Thyroid gland (tissue), 4 donors: ENCODE measurements at regions not wholly inside any gene's neighbourhood (a gene's known extent, or its start where the extent isn't known, plus 50 kb on each side); places are given as distances from the start of the nearest gene placed in this dataset.

ENCODE experiments used
- DNase-seq, 2 donors: peaks; one replicate each; pipeline ENCODE4 v3.0.0-alpha.2; 2019
- H3K27ac ChIP-seq, 3 donors: fragments of 200-600 bp; sonication (generic); 1 replicate in 2 of 3; 2 replicates in 1 of 3; pipeline ENCODE4 v1.5.1; 2016 to 2019; ENCODE audit warnings: mild to moderate bottlenecking in 1 of 3, moderate library complexity in 1 of 3
- H3K27me3 ChIP-seq: fragments of 200-600 bp; sonication (generic); one replicate; pipeline ENCODE4 v1.5.1; 2019
- H3K36me3 ChIP-seq, 2 donors: fragments of 200-600 bp; sonication (generic); one replicate each; pipeline ENCODE4 v1.5.1; 2016 to 2019
- H3K4me1 ChIP-seq, 2 donors: fragments of 200-600 bp; sonication (generic); one replicate each; pipeline ENCODE4 v1.5.1; 2017 to 2019
- H3K4me3 ChIP-seq, 3 donors: fragments of 200-600 bp; sonication (generic); replicated peaks in 1 of 3; 1 replicate in 2 of 3; 2 replicates in 1 of 3; pipeline ENCODE4 v1.5.1; 2016; ENCODE audit warnings: mild to moderate bottlenecking in 1 of 3
- H3K9me3 ChIP-seq: fragments of 200-600 bp; sonication (generic); one replicate; pipeline ENCODE4 v1.5.1; 2017
- POLR2A ChIP-seq, 2 donors: fragments of 450-650 bp; IDR thresholded peaks; one replicate each; pipeline ENCODE4 v1.6.1; 2017; ENCODE audit warnings: antibody characterized with exemption in 2 of 2, mild to moderate bottlenecking in 2 of 2, moderate library complexity in 1 of 2
- WGBS, 2 donors: methylation state at CpG; one replicate each; pipeline ENCODE4 v1.1.5; 2017; 5-methylcytosine and 5-hydroxymethylcytosine counted together
- intact Hi-C: fragments of 100-400 bp; cut with DNase I; formaldehyde crosslinking; loops from one replicate; pipeline ENCODE4 v1.15.1; 2023
- TF ChIP-seq, protein P1 (sequence below), 6 experiments: fragments of 200-600 bp in 3 of 6; fragments of 450-650 bp in 3 of 6; sonication (generic) in 3 of 6; IDR thresholded peaks; one replicate each; pipeline ENCODE4 v1.5.1; 2016 to 2019; ENCODE audit warnings: antibody characterized with exemption in 6 of 6, mild to moderate bottlenecking in 2 of 6, inconsistent platforms in 1 of 6, moderate library complexity in 1 of 6

DNA sequence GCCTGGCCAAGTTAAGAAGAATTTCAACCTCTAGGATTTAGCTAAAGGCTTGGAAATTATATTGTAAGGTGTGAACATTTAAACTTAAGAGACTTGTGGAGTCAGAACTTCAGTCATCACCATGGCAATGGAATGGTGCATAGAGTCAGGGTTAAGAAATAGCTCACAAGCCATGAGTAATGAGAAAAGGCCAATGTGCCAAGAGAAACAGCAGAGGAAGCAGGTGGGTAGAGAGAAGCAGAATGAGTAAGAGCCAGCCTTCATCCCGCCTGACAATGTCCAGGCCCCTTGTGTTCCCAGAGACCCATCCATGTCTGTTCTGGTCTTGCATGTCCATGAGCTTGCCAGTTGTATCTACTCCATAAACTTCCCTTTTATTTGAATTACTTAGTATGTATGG is 62.6 kb upstream of the TBX20 start:
- H3K9me3 ChIP-seq: no peaks in the 10 kb centered on the region
- no peaks in the 10 kb centered on the region for H3K27me3 ChIP-seq
- H3K27ac ChIP-seq: no peak overlapping the region
- DNase-seq: no peak
- intact Hi-C loops: no loop called here
- H3K36me3 ChIP-seq: no peaks in the 10 kb centered on the region
- H3K4me1 ChIP-seq: no peaks in the 10 kb centered on the region
- no peak overlapping the region for H3K4me3 ChIP-seq
- 90 to 100% methylated on average over 1 of the region's 1 CpG for WGBS, 2 donors
- TF ChIP-seq POLR2A (IDR thresholded peaks at IDR 0.05): no peak
- TF ChIP-seq, protein P1, sequence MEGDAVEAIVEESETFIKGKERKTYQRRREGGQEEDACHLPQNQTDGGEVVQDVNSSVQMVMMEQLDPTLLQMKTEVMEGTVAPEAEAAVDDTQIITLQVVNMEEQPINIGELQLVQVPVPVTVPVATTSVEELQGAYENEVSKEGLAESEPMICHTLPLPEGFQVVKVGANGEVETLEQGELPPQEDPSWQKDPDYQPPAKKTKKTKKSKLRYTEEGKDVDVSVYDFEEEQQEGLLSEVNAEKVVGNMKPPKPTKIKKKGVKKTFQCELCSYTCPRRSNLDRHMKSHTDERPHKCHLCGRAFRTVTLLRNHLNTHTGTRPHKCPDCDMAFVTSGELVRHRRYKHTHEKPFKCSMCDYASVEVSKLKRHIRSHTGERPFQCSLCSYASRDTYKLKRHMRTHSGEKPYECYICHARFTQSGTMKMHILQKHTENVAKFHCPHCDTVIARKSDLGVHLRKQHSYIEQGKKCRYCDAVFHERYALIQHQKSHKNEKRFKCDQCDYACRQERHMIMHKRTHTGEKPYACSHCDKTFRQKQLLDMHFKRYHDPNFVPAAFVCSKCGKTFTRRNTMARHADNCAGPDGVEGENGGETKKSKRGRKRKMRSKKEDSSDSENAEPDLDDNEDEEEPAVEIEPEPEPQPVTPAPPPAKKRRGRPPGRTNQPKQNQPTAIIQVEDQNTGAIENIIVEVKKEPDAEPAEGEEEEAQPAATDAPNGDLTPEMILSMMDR (IDR thresholded peaks at IDR 0.05): no peak

DNA sequence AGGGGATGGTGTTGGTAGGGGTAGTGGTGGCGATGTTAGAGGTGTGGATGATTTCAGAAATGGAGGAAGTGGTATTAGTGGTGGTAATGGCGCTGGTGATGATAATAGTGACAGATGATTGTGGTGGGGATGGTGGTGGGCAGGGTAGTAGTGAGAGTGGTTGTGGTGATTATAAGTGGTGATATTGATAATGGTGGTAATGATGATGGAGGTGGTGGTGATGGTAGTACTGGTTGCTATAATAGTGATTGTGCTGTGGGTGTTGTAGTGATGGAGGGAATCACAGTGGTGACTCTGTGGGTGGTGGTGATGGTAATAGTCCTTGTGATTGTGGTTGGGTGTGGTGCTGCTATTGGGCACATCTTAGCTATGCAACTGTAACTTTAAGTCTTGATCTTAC is 61.6 kb upstream of the TBX20 start:
- WGBS, 2 donors: 81 to 90% methylated on average over 2 of the region's 2 CpGs
- TF ChIP-seq POLR2A (IDR thresholded peaks at IDR 0.05): no peak
- TF ChIP-seq, protein P1 (IDR thresholded peaks at IDR 0.05): no peak
- DNase-seq: no peak
- intact Hi-C loops: no loop called here
- H3K4me3 ChIP-seq: no peak overlapping the region
- H3K27ac ChIP-seq: no peak overlapping the region
- no peaks in the 10 kb centered on the region for H3K27me3 ChIP-seq
- no peaks in the 10 kb centered on the region for H3K9me3 ChIP-seq
- no peaks in the 10 kb centered on the region for H3K4me1 ChIP-seq
- H3K36me3 ChIP-seq: no peaks in the 10 kb centered on the region

DNA sequence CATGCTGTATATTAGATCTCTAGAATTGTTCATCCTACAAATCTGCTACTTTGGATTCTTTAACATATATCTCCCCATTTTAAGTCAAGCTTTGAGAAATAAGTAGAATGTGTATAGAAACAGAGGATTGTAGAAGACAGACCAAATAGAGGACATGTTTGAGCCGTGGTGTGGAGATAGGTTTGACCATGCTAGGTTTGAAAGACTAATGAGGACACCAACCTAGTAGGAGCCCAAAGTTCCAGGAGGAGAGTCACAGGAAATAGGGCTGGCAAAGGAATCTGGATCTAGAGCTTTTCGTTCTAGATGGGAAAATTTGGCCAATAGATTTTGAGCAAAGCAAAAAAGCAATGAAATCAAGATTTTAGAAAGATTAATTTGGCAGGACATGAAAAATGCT is 60.5 kb upstream of the TBX20 start:
- H3K9me3 ChIP-seq: no peaks in the 10 kb centered on the region
- H3K4me1 ChIP-seq: no peaks in the 10 kb centered on the region
- H3K36me3 ChIP-seq: no peaks in the 10 kb centered on the region
- no peak for DNase-seq
- H3K27me3 ChIP-seq: no peaks in the 10 kb centered on the region
- H3K27ac ChIP-seq: no peak overlapping the region
- 79 to 90% methylated on average over 2 of the region's 2 CpGs for WGBS, 2 donors
- intact Hi-C loops: no loop called here
- H3K4me3 ChIP-seq: no peak overlapping the region
- TF ChIP-seq, protein P1 (IDR thresholded peaks at IDR 0.05): no peak
- no peak for TF ChIP-seq POLR2A (IDR thresholded peaks at IDR 0.05)

DNA sequence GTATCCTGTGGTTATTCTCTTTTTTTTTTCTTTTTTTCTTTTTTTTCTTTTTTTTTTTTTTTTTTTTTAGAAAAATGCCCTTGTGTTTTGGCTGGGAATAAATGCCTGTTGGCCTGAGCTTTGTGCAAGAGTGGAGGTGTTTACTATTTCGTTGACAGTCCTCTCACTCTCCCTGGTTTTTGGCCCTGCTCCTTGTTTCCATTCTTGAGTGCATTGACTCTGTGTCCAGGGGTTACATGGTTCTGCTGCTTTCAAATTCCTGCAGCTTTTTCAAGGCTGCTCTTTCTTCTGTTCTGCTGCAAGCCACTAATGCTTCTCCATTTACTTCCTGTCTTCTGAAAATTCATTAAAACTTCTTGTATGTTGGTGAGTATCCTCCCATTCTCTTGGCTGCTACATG is 59.7 kb upstream of the TBX20 start:
- no peak overlapping the region for H3K27ac ChIP-seq
- no peaks in the 10 kb centered on the region for H3K4me1 ChIP-seq
- H3K36me3 ChIP-seq: no peaks in the 10 kb centered on the region
- TF ChIP-seq, protein P1 (IDR thresholded peaks at IDR 0.05): no peak
- no peak for TF ChIP-seq POLR2A (IDR thresholded peaks at IDR 0.05)
- intact Hi-C loops: no loop called here
- 26 to 33% methylated on average over 1 of the region's 1 CpG for WGBS, 2 donors
- no peak overlapping the region for H3K4me3 ChIP-seq
- H3K9me3 ChIP-seq: no peaks in the 10 kb centered on the region
- no peak for DNase-seq
- H3K27me3 ChIP-seq: no peaks in the 10 kb centered on the region
